A549 (cell line): ENCODE measurements at regions not wholly inside any gene's neighbourhood (a gene's known extent, or its start where the extent isn't known, plus 50 kb on each side); places are given as distances from the start of the nearest gene placed in this dataset.

Source experiments
- HES2 ChIP-seq: fragments of >200 bp; sonication (Bioruptor Twin); formaldehyde crosslinking; IDR thresholded peaks from 2 replicates; pipeline ENCODE4 v1.6.1; 2016
- HEYL ChIP-seq: fragments of 250-450 bp; sonication (Bioruptor Pico); IDR thresholded peaks from 2 replicates; pipeline ENCODE4 v1.8.0; 2021; ENCODE audit warnings: mild to moderate bottlenecking, moderate library complexity
- KDM5A ChIP-seq: fragments of 200-600 bp; sonication (generic); IDR thresholded peaks from 2 replicates; pipeline ENCODE4 v1.6.1; 2016; ENCODE audit warnings: antibody characterized with exemption, mild to moderate bottlenecking
- PBX3 ChIP-seq: IDR thresholded peaks from 2 replicates; pipeline ENCODE4 v1.6.1; 2012
- POLR2A ChIP-seq: IDR thresholded peaks from 2 replicates; pipeline ENCODE4 v1.6.1; 2012; ENCODE audit warnings: mild to moderate bottlenecking, low read length
- RAD21 ChIP-seq, 2 experiments: fragments of >200 bp in 1 of 2; sonication (Bioruptor Twin) in 1 of 2; formaldehyde crosslinking in 1 of 2; IDR thresholded peaks in 1 of 2; conservative IDR thresholded peaks in 1 of 2; 2 replicates in 1 of 2; 3 replicates in 1 of 2; pipeline ENCODE4 v1.6.1; 2012 to 2018; ENCODE audit warnings: inconsistent platforms in 1 of 2
- TF ChIP-seq, protein P1 (sequence below): fragments of 450-650 bp; IDR thresholded peaks from 2 replicates; pipeline ENCODE4 v1.6.1; 2014; ENCODE audit warnings: antibody characterized with exemption
- TF ChIP-seq, protein P2 (sequence below): fragments of >200 bp; sonication (Bioruptor Twin); formaldehyde crosslinking; IDR thresholded peaks from 3 replicates; pipeline ENCODE4 v1.5.1; 2016
- TF ChIP-seq, protein P3 (sequence below): IDR thresholded peaks from 2 replicates; pipeline ENCODE4 v1.6.1; 2012
- TF ChIP-seq, protein P4 (sequence below): IDR thresholded peaks from 2 replicates; pipeline ENCODE4 v1.6.1; 2012; ENCODE audit warnings: low read depth, borderline replicate concordance

GRCh38 chr13:22102271-22102670, 431.4 kb downstream of the FGF9 start:
- TF ChIP-seq RAD21 (conservative IDR thresholded peaks at IDR 0.05 in 1 of 2, IDR thresholded peaks at IDR 0.05 in 1 of 2) (no peak), HEYL (CRISPR knock-in tag) (no peak), PBX3 (no peak), HES2 (no peak), POLR2A (no peak), KDM5A (no peak)
- TF ChIP-seq, protein P1, sequence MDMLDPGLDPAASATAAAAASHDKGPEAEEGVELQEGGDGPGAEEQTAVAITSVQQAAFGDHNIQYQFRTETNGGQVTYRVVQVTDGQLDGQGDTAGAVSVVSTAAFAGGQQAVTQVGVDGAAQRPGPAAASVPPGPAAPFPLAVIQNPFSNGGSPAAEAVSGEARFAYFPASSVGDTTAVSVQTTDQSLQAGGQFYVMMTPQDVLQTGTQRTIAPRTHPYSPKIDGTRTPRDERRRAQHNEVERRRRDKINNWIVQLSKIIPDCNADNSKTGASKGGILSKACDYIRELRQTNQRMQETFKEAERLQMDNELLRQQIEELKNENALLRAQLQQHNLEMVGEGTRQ: no peak
- TF ChIP-seq, protein P2, sequence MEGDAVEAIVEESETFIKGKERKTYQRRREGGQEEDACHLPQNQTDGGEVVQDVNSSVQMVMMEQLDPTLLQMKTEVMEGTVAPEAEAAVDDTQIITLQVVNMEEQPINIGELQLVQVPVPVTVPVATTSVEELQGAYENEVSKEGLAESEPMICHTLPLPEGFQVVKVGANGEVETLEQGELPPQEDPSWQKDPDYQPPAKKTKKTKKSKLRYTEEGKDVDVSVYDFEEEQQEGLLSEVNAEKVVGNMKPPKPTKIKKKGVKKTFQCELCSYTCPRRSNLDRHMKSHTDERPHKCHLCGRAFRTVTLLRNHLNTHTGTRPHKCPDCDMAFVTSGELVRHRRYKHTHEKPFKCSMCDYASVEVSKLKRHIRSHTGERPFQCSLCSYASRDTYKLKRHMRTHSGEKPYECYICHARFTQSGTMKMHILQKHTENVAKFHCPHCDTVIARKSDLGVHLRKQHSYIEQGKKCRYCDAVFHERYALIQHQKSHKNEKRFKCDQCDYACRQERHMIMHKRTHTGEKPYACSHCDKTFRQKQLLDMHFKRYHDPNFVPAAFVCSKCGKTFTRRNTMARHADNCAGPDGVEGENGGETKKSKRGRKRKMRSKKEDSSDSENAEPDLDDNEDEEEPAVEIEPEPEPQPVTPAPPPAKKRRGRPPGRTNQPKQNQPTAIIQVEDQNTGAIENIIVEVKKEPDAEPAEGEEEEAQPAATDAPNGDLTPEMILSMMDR: no peak
- TF ChIP-seq, protein P3, sequence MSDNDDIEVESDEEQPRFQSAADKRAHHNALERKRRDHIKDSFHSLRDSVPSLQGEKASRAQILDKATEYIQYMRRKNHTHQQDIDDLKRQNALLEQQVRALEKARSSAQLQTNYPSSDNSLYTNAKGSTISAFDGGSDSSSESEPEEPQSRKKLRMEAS: no peak
- TF ChIP-seq, protein P4, sequence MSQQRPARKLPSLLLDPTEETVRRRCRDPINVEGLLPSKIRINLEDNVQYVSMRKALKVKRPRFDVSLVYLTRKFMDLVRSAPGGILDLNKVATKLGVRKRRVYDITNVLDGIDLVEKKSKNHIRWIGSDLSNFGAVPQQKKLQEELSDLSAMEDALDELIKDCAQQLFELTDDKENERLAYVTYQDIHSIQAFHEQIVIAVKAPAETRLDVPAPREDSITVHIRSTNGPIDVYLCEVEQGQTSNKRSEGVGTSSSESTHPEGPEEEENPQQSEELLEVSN: no peak
